Keratinocyte (primary cell): ENCODE measurements at regions not wholly inside any gene's neighbourhood (a gene's known extent, or its start where the extent isn't known, plus 50 kb on each side); places are given as distances from the start of the nearest gene placed in this dataset.

Source experiments
- CTCF ChIP-seq, 3 experiments: IDR thresholded peaks in 1 of 3; conservative IDR thresholded peaks in 1 of 3; optimal IDR thresholded peaks in 1 of 3; 2 replicates in 2 of 3; 3 replicates in 1 of 3; pipeline versions ENCODE3 to v1.5.1; 2011; ENCODE audit warnings: low read length in 3 of 3, mild to moderate bottlenecking in 3 of 3, moderate library complexity in 2 of 3, control low read depth in 1 of 3, inconsistent platforms in 1 of 3; ENCODE audit not compliant: insufficient read depth in 2 of 3; ENCODE audit errors: extremely low read depth in 1 of 3
- EZH2 ChIP-seq: IDR thresholded peaks from one replicate; pipeline ENCODE4 v1.6.1; 2012; ENCODE audit warnings: inconsistent platforms, mild to moderate bottlenecking, low read length, moderate library complexity

DNA sequence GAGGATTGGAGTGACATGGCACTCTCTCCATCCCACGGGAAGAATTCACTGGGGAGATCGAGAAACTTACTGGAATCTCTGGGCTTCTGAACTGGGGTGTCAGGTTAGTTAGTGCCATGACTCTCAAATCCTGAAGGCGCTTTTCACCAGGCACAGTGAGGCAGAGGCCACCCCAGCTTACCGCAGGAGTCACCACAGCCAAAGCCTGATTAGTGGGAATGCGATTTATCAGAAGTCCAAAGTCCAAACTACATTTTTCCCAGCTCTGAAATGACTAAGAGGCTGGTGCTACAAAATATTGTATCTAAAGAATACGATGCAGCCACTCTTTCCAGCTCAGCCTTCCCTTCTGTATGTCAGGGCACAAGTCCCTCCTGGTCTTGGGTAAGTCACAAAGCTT is 334.8 kb upstream of the SHH start:
- no peak for TF ChIP-seq CTCF (optimal IDR thresholded peaks at IDR 0.05 in 1 of 3, IDR thresholded peaks at IDR 0.05 in 1 of 3, conservative IDR thresholded peaks at IDR 0.05 in 1 of 3; ENCODE audit: extremely low read depth in 1 of 3, insufficient read depth in 2 of 3, low read length in 3 of 3)
- TF ChIP-seq EZH2: no peak
